Astrocyte of the spinal cord (primary cell): ENCODE measurements at regions not wholly inside any gene's neighbourhood (a gene's known extent, or its start where the extent isn't known, plus 50 kb on each side); places are given as distances from the start of the nearest gene placed in this dataset.

Experiments used
- DNase-seq: peaks from one replicate; pipeline ENCODE4 v3.0.0; 2011; ENCODE audit warnings: low read depth, low spot score
- H3K4me3 ChIP-seq: 2 replicates; pipeline ENCODE4 v1.5.1; 2011; ENCODE audit warnings: low read depth, mild to moderate bottlenecking, low read length, moderate library complexity
- in situ Hi-C: cut with HindIII; loops from 2 replicates; pipeline ENCODE4 v1.10.0; 2017; ENCODE audit warnings: low sequenced_read_pairs
- TF ChIP-seq, protein P1 (sequence below): IDR thresholded peaks from 2 replicates; pipeline ENCODE4 v1.5.1; 2012; ENCODE audit warnings: low read depth, mild to moderate bottlenecking, low read length, inconsistent platforms

DNA sequence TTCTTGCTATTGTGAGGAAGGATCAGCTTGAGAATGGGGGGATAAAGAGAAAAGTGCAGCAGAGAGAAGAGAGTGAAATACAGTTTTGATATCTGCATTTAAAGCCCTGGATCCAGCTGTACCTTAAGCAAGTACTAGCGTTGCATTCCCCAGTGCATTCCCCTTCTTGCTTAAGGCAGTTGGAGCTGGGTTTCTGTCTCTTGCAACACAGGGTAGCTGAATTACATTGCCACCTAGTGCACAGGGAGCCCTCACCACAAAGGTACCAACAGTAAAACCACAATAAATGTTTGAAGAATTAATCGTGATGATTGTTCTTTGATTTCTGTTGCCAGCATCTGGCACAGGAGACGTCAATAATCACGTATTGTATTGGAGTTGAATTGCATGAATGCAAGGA, 588.7 kb downstream of the RBFOX1 start:
- in situ Hi-C loops, result no loop called here
- TF ChIP-seq, protein P1, sequence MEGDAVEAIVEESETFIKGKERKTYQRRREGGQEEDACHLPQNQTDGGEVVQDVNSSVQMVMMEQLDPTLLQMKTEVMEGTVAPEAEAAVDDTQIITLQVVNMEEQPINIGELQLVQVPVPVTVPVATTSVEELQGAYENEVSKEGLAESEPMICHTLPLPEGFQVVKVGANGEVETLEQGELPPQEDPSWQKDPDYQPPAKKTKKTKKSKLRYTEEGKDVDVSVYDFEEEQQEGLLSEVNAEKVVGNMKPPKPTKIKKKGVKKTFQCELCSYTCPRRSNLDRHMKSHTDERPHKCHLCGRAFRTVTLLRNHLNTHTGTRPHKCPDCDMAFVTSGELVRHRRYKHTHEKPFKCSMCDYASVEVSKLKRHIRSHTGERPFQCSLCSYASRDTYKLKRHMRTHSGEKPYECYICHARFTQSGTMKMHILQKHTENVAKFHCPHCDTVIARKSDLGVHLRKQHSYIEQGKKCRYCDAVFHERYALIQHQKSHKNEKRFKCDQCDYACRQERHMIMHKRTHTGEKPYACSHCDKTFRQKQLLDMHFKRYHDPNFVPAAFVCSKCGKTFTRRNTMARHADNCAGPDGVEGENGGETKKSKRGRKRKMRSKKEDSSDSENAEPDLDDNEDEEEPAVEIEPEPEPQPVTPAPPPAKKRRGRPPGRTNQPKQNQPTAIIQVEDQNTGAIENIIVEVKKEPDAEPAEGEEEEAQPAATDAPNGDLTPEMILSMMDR, result no peak
- no peak for DNase-seq
- no peak overlapping the region for H3K4me3 ChIP-seq

GRCh38 chr16:7919782-7920181, 587.1 kb downstream of the RBFOX1 start:
- H3K4me3 ChIP-seq, result no peak overlapping the region
- DNase-seq, result no peak
- TF ChIP-seq, protein P1, result no peak
- in situ Hi-C loops, result no loop called here

GRCh38 chr16:7914748-7915147, 582.1 kb downstream of the RBFOX1 start:
- H3K4me3 ChIP-seq, result no peak overlapping the region
- DNase-seq, result no peak
- TF ChIP-seq, protein P1, result no peak
- in situ Hi-C loops, result no loop called here

DNA sequence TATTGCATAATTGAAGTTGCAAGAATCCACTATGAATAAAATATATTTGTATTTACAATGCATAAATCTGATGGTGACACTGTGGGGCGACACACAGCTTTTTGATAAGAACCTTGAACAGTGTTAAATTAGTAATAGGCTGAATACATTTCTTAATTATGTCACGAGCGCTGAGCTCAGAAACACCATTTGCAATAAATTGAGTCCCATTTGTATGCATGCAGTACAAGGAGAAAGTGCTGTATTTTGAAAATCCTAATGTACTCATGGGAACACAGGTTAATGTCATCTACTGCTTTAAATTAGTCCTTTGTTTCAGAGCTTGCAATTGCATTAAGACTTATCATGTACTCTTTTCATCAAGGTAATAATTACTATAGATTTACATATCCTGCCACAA, 579.5 kb downstream of the RBFOX1 start:
- no peak for DNase-seq
- no peak overlapping the region for H3K4me3 ChIP-seq
- TF ChIP-seq, protein P1, result no peak
- in situ Hi-C loops, result no loop called here

DNA sequence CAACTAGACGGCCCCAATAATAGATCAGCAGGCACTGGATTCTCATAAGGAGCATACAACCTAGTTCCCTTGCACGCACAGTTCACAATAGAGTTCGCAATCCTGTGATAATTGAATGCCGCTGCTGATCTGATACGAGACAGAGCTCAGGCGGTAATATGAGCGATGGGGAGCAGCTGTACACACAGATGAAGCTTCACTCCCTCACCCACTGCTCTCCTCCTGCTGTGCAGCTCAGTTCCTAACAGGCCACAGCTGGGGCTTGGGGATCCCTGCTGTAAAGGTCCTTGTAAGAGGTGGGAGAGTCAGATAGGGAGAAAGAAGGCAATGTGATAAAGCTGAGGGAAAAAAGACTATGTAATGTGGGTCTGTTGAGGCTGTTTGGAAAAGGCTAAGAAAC, 577.5 kb downstream of the RBFOX1 start:
- DNase-seq, result no peak
- in situ Hi-C loops, result no loop called here
- no peak overlapping the region for H3K4me3 ChIP-seq
- TF ChIP-seq, protein P1, result no peak

DNA sequence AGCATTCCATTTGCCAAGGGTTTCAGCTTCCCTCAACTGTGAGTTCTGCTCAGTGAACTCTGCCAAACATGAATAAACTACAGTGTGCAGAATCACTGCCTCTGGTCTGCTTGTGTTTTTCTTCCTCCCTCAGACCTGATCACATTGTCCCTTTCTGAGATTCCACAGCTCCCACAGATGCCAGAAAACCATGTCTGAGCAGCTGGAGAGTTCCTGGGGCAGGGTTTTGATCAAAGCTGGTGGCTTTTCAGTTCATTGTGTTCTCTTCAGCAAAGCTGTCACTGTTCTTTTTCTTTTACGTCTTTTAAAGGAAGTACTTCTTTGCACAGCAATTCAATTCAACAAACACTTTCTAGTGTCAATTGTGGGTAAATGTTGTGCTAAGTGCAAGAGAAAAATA, 555.8 kb downstream of the RBFOX1 start:
- in situ Hi-C loops, result no loop called here
- no peak overlapping the region for H3K4me3 ChIP-seq
- no peak for DNase-seq
- TF ChIP-seq, protein P1, result no peak

DNA sequence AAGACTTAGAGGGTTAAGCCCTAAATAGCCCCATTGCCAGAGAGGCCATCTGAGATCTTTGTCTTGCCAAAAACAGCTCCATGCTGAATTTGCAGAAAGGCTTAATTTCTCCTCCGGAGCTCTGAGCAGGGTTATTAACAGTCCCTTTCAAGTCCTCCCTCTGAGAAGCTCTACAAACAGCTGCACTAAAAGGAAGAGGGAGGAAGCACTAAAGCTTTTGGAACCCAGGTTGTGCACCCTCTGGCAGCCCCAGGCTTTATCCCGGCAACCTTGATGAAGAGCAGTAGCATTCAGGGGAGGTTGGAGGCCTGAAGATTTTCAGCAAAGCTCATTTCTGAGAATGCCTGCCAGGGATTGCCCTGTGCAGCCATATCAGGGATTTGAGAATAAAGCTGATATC, 554.7 kb downstream of the RBFOX1 start:
- no peak for DNase-seq
- no peak overlapping the region for H3K4me3 ChIP-seq
- in situ Hi-C loops, result no loop called here
- TF ChIP-seq, protein P1, result no peak
